ENCODE measurements at regions not wholly inside any gene's neighbourhood (a gene's known extent, or its start where the extent isn't known, plus 50 kb on each side); places are given as distances from the start of the nearest gene placed in this dataset.

DNA sequence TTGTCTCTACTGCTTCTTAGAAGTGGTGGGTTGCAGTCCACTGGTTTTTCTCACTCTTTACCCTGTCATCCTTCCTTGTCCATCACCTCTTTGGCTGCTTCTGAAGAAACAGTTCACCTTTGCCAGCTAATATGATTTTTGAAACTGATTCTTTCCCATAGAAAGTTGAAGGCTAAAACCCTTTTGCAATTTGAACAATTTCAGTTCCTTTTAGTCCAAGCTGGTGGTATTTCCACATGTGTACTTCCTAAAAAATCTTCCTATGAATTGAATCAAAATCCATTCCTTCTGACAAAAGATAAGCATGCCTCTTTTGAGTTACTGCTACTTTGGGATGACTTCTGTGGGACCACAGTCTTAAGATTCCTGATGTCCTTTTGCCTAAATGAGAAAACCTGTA lies 210.0 kb upstream of the MAN1A1 start:
- Histone ChIP-seq H3K36me3 (replicated peaks in 1 of 2; ENCODE audit: insufficient read depth in 1 of 2, low read depth in 2 of 2) (no peaks in the 10 kb centered on the region), H3K27ac (no peak overlapping the region), H3K4me1 (no peaks in the 10 kb centered on the region), H3K9me3 (no peaks in the 10 kb centered on the region), H3K27me3 (no peaks in the 10 kb centered on the region), H3K4me3 (no peak overlapping the region)
- no peak for DNase-seq
- TF ChIP-seq, protein P1, sequence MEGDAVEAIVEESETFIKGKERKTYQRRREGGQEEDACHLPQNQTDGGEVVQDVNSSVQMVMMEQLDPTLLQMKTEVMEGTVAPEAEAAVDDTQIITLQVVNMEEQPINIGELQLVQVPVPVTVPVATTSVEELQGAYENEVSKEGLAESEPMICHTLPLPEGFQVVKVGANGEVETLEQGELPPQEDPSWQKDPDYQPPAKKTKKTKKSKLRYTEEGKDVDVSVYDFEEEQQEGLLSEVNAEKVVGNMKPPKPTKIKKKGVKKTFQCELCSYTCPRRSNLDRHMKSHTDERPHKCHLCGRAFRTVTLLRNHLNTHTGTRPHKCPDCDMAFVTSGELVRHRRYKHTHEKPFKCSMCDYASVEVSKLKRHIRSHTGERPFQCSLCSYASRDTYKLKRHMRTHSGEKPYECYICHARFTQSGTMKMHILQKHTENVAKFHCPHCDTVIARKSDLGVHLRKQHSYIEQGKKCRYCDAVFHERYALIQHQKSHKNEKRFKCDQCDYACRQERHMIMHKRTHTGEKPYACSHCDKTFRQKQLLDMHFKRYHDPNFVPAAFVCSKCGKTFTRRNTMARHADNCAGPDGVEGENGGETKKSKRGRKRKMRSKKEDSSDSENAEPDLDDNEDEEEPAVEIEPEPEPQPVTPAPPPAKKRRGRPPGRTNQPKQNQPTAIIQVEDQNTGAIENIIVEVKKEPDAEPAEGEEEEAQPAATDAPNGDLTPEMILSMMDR (IDR thresholded peaks at IDR 0.05): no peak
- no peak for TF ChIP-seq POLR2A (IDR thresholded peaks at IDR 0.05)
- no peak for ATAC-seq
- intact Hi-C loops (cut with DNase I): no loop called here

DNA sequence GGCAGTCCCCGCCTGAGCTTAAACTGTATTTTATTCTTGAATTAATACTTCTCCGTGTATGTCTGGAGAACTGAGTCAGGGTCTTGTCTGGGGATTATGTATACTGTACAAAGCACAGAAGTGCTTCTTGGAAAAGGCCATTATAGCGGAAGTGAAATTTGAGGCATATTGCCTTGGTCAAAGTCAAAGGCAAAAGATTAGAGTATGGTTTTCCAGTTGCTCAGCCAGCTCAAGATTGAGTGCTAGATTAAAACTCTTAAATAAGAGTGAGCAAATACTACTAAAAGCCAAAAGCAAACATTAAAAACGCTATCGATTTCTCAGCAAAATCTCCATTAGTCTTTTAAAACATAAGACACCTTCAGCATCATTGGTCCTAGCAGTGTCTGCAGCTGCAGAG lies 207.7 kb upstream of the MAN1A1 start:
- Histone ChIP-seq H3K4me1 (no peaks in the 10 kb centered on the region), H3K9me3 (no peaks in the 10 kb centered on the region), H3K27ac (no peak overlapping the region), H3K36me3 (replicated peaks in 1 of 2; ENCODE audit: insufficient read depth in 1 of 2, low read depth in 2 of 2) (no peaks in the 10 kb centered on the region), H3K4me3 (no peak overlapping the region), H3K27me3 (no peaks in the 10 kb centered on the region)
- intact Hi-C loops (cut with DNase I): no loop called here
- WGBS, 2 donors: 56 to 62% methylated on average over 5 of the region's 5 CpGs
- DNase-seq: no peak
- TF ChIP-seq POLR2A (IDR thresholded peaks at IDR 0.05): no peak
- TF ChIP-seq, protein P1 (IDR thresholded peaks at IDR 0.05): no peak
- no peak for ATAC-seq

DNA sequence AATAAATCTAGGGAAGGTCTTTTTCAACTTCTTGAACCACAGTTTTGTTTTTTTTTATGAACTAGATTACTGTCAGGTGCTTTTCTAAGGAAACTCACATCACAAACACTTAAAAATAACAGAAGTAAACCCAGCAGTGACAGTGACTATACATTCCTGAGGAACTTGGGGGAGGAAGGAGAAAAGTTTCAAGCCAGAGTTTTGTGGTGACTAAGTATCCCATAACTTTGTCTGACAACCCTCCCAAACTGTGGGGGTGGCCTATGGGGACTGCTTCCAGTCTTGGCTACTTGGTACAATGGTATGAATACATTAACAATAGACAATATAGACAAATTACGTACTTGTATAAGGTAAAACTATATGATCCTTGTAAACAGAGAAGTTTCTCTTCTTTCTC lies 202.5 kb upstream of the MAN1A1 start:
- no peak for ATAC-seq
- no peak for DNase-seq
- 91 to 95% methylated on average over 1 of the region's 1 CpG for WGBS, 2 donors
- intact Hi-C loops (cut with DNase I): no loop called here
- Histone ChIP-seq H3K27me3 (no peaks in the 10 kb centered on the region), H3K36me3 (replicated peaks in 1 of 2; ENCODE audit: insufficient read depth in 1 of 2, low read depth in 2 of 2) (no peaks in the 10 kb centered on the region), H3K4me3 (no peak overlapping the region), H3K4me1 (no peaks in the 10 kb centered on the region), H3K9me3 (no peaks in the 10 kb centered on the region), H3K27ac (no peak overlapping the region)
- TF ChIP-seq, protein P1 (IDR thresholded peaks at IDR 0.05): no peak
- no peak for TF ChIP-seq POLR2A (IDR thresholded peaks at IDR 0.05)

DNA sequence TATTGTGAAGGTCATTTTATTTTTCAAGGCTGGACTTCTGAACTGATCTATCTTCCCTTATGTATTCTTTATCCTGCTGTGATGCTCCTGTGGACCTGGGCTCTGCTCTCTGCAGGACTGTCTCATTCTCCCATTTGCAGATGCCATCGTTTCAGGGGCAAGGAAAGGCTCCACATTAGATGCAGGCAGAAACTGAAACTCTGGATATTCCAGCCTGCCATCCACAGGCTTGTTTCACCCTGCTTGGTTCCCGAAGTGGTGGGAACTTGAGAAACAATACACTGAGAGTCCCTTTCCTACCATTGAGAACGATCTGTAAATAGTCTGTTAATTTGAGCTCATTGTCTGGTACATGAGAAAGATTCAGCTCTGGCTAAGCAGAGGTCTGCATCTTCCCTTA lies 197.5 kb upstream of the MAN1A1 start:
- Histone ChIP-seq H3K9me3 (no peaks in the 10 kb centered on the region), H3K27me3 (no peaks in the 10 kb centered on the region), H3K4me1 (no peaks in the 10 kb centered on the region), H3K36me3 (replicated peaks in 1 of 2; ENCODE audit: insufficient read depth in 1 of 2, low read depth in 2 of 2) (no peaks in the 10 kb centered on the region), H3K4me3 (no peak overlapping the region), H3K27ac (no peak overlapping the region)
- 79 to 89% methylated on average over 3 of the region's 3 CpGs for WGBS, 2 donors
- intact Hi-C loops (cut with DNase I): no loop called here
- DNase-seq (no peak), ATAC-seq (no peak)
- TF ChIP-seq, protein P1 (IDR thresholded peaks at IDR 0.05): no peak
- no peak for TF ChIP-seq POLR2A (IDR thresholded peaks at IDR 0.05)

DNA sequence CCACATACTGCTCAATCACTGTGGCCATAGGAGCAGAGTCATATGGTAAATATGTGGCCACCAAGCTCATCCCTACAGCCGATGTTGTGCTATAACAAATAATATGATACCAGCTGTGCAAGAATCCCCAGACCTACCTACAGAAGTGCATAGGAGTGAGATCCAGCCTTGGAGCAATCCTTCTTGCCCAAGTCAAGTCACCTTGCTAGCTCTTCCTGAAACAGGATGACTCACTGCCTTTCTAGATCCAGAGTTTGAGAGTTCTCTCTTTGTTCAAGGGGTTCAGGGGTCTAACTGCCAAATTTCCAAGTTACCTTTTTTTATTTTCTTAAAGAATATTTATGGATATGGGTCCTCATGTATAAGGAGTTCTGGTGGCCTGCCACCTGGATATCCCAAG lies 195.7 kb upstream of the MAN1A1 start:
- no peaks in the 10 kb centered on the region for H3K4me1 ChIP-seq
- H3K4me3 ChIP-seq: no peak overlapping the region
- H3K27ac ChIP-seq: no peak overlapping the region
- no peaks in the 10 kb centered on the region for H3K36me3 ChIP-seq (replicated peaks in 1 of 2; ENCODE audit: insufficient read depth in 1 of 2, low read depth in 2 of 2)
- intact Hi-C loops (cut with DNase I): no loop called here
- 90 to 100% methylated on average over 1 of the region's 1 CpG for WGBS, 2 donors
- ATAC-seq: no peak
- TF ChIP-seq POLR2A (IDR thresholded peaks at IDR 0.05): no peak
- TF ChIP-seq, protein P1 (IDR thresholded peaks at IDR 0.05): no peak
- no peaks in the 10 kb centered on the region for H3K27me3 ChIP-seq
- DNase-seq: no peak
- H3K9me3 ChIP-seq: no peaks in the 10 kb centered on the region

All from body of pancreas (tissue), 4 donors.